ENCODE measurements at regions not wholly inside any gene's neighbourhood (a gene's known extent, or its start where the extent isn't known, plus 50 kb on each side); places are given as distances from the start of the nearest gene placed in this dataset.

GRCh38 chr1:60171801-60172200 lies 98.2 kb upstream of the C1orf87 start:
- DNase-seq (ENCODE audit: low spot score) = no peak
- no peaks in the 10 kb centered on the region for H3K9me3 Mint-ChIP-seq
- no peak overlapping the region for H3K4me3 Mint-ChIP-seq
- H3K4me1 Mint-ChIP-seq (ENCODE audit: low read depth) = no peaks in the 10 kb centered on the region
- H3K27me3 Mint-ChIP-seq (ENCODE audit: low read depth) = no peaks in the 10 kb centered on the region
- H3K36me3 Mint-ChIP-seq (ENCODE audit: low read depth) = no peaks in the 10 kb centered on the region
- H3K27ac Mint-ChIP-seq = no peak overlapping the region

- Mint-ChIP-seq H3K36me3 (ENCODE audit: low read depth) (no peaks in the 10 kb centered on the region), H3K9me3 (no peaks in the 10 kb centered on the region), H3K4me1 (ENCODE audit: low read depth) (no peaks in the 10 kb centered on the region), H3K27me3 (ENCODE audit: low read depth) (no peaks in the 10 kb centered on the region), H3K4me3 (no peak overlapping the region), H3K27ac (no peak overlapping the region)
- no peak for DNase-seq (ENCODE audit: low spot score)
Observed at GRCh38 chr1:60170709-60171108, 97.1 kb upstream of the C1orf87 start.

GRCh38 chr1:60169206-60169605 lies 95.6 kb upstream of the C1orf87 start:
- H3K4me3 Mint-ChIP-seq = no peak overlapping the region

GRCh38 chr1:60162936-60163335 lies 89.4 kb upstream of the C1orf87 start:
- Mint-ChIP-seq H3K4me3 (no peak overlapping the region), H3K27me3 (ENCODE audit: low read depth) (no peaks in the 10 kb centered on the region), H3K27ac (no peak overlapping the region), H3K9me3 (no peaks in the 10 kb centered on the region), H3K36me3 (ENCODE audit: low read depth) (no peaks in the 10 kb centered on the region), H3K4me1 (ENCODE audit: low read depth) (no peaks in the 10 kb centered on the region)
- no peak for DNase-seq (ENCODE audit: low spot score)

More at GRCh38 chr1:60169206-60169605, 95.6 kb upstream of the C1orf87 start:
- DNase-seq (ENCODE audit: low spot score) = no peak
- no peaks in the 10 kb centered on the region for H3K9me3 Mint-ChIP-seq
- no peak overlapping the region for H3K27ac Mint-ChIP-seq
- H3K4me1 Mint-ChIP-seq (ENCODE audit: low read depth) = no peaks in the 10 kb centered on the region
- no peaks in the 10 kb centered on the region for H3K36me3 Mint-ChIP-seq (ENCODE audit: low read depth)
- no peaks in the 10 kb centered on the region for H3K27me3 Mint-ChIP-seq (ENCODE audit: low read depth)

GRCh38 chr1:60160141-60160540 lies 86.6 kb upstream of the C1orf87 start:
- Mint-ChIP-seq H3K27me3 (ENCODE audit: low read depth) (no peaks in the 10 kb centered on the region), H3K36me3 (ENCODE audit: low read depth) (no peaks in the 10 kb centered on the region), H3K4me1 (ENCODE audit: low read depth) (no peaks in the 10 kb centered on the region), H3K9me3 (no peaks in the 10 kb centered on the region), H3K4me3 (no peak overlapping the region), H3K27ac (no peak overlapping the region)
- no peak for DNase-seq (ENCODE audit: low spot score)

- no peaks in the 10 kb centered on the region for H3K9me3 Mint-ChIP-seq
- H3K4me1 Mint-ChIP-seq (ENCODE audit: low read depth) = no peaks in the 10 kb centered on the region
- no peaks in the 10 kb centered on the region for H3K36me3 Mint-ChIP-seq (ENCODE audit: low read depth)
- no peak overlapping the region for H3K27ac Mint-ChIP-seq
- no peak overlapping the region for H3K4me3 Mint-ChIP-seq
- no peaks in the 10 kb centered on the region for H3K27me3 Mint-ChIP-seq (ENCODE audit: low read depth)
- DNase-seq (ENCODE audit: low spot score) = no peak
Observed at GRCh38 chr1:60156371-60156770, 82.8 kb upstream of the C1orf87 start.

- H3K4me3 Mint-ChIP-seq = no peak overlapping the region
- no peaks in the 10 kb centered on the region for H3K9me3 Mint-ChIP-seq
- no peak overlapping the region for H3K27ac Mint-ChIP-seq
- no peaks in the 10 kb centered on the region for H3K27me3 Mint-ChIP-seq (ENCODE audit: low read depth)
- no peaks in the 10 kb centered on the region for H3K4me1 Mint-ChIP-seq (ENCODE audit: low read depth)
- no peak for DNase-seq (ENCODE audit: low spot score)
- no peaks in the 10 kb centered on the region for H3K36me3 Mint-ChIP-seq (ENCODE audit: low read depth)
Observed at GRCh38 chr1:60153961-60154360, 80.4 kb upstream of the C1orf87 start.

- H3K4me1 Mint-ChIP-seq (ENCODE audit: low read depth) = no peaks in the 10 kb centered on the region
- H3K27me3 Mint-ChIP-seq (ENCODE audit: low read depth) = no peaks in the 10 kb centered on the region
- H3K36me3 Mint-ChIP-seq (ENCODE audit: low read depth) = no peaks in the 10 kb centered on the region
- DNase-seq (ENCODE audit: low spot score) = no peak
- no peak overlapping the region for H3K27ac Mint-ChIP-seq
- H3K9me3 Mint-ChIP-seq = no peaks in the 10 kb centered on the region
- no peak overlapping the region for H3K4me3 Mint-ChIP-seq
Observed at GRCh38 chr1:60152891-60153290, 79.3 kb upstream of the C1orf87 start.

- H3K4me1 Mint-ChIP-seq (ENCODE audit: low read depth) = no peaks in the 10 kb centered on the region
- no peak overlapping the region for H3K4me3 Mint-ChIP-seq
- H3K36me3 Mint-ChIP-seq (ENCODE audit: low read depth) = no peaks in the 10 kb centered on the region
- no peak overlapping the region for H3K27ac Mint-ChIP-seq
- no peaks in the 10 kb centered on the region for H3K9me3 Mint-ChIP-seq
- DNase-seq (ENCODE audit: low spot score) = no peak
- no peaks in the 10 kb centered on the region for H3K27me3 Mint-ChIP-seq (ENCODE audit: low read depth)
Observed at GRCh38 chr1:60151311-60151710, 77.7 kb upstream of the C1orf87 start.

- Mint-ChIP-seq H3K9me3 (no peaks in the 10 kb centered on the region), H3K27me3 (ENCODE audit: low read depth) (no peaks in the 10 kb centered on the region), H3K4me1 (ENCODE audit: low read depth) (no peaks in the 10 kb centered on the region), H3K27ac (no peak overlapping the region), H3K4me3 (no peak overlapping the region), H3K36me3 (ENCODE audit: low read depth) (no peaks in the 10 kb centered on the region)
- no peak for DNase-seq (ENCODE audit: low spot score)
Observed at GRCh38 chr1:60149251-60149650, 75.7 kb upstream of the C1orf87 start.

- Mint-ChIP-seq H3K4me3 (no peak overlapping the region), H3K4me1 (ENCODE audit: low read depth) (no peaks in the 10 kb centered on the region), H3K36me3 (ENCODE audit: low read depth) (no peaks in the 10 kb centered on the region), H3K9me3 (no peaks in the 10 kb centered on the region), H3K27me3 (ENCODE audit: low read depth) (no peaks in the 10 kb centered on the region), H3K27ac (no peak overlapping the region)
- no peak for DNase-seq (ENCODE audit: low spot score)
Observed at GRCh38 chr1:60146884-60147283, 73.3 kb upstream of the C1orf87 start.

GRCh38 chr1:60145771-60146170 lies 72.2 kb upstream of the C1orf87 start:
- no peaks in the 10 kb centered on the region for H3K27me3 Mint-ChIP-seq (ENCODE audit: low read depth)

GRCh38 chr1:60141743-60142142 lies 68.2 kb upstream of the C1orf87 start:
- H3K27me3 Mint-ChIP-seq (ENCODE audit: low read depth) = no peaks in the 10 kb centered on the region
- DNase-seq (ENCODE audit: low spot score) = no peak
- no peaks in the 10 kb centered on the region for H3K4me1 Mint-ChIP-seq (ENCODE audit: low read depth)
- H3K27ac Mint-ChIP-seq = no peak overlapping the region
- no peaks in the 10 kb centered on the region for H3K36me3 Mint-ChIP-seq (ENCODE audit: low read depth)
- no peak overlapping the region for H3K4me3 Mint-ChIP-seq
- H3K9me3 Mint-ChIP-seq = no peaks in the 10 kb centered on the region

More at GRCh38 chr1:60145771-60146170, 72.2 kb upstream of the C1orf87 start:
- Mint-ChIP-seq H3K4me3 (no peak overlapping the region), H3K36me3 (ENCODE audit: low read depth) (no peaks in the 10 kb centered on the region), H3K4me1 (ENCODE audit: low read depth) (no peaks in the 10 kb centered on the region), H3K9me3 (no peaks in the 10 kb centered on the region), H3K27ac (no peak overlapping the region)
- no peak for DNase-seq (ENCODE audit: low spot score)

- no peaks in the 10 kb centered on the region for H3K36me3 Mint-ChIP-seq (ENCODE audit: low read depth)
- H3K27ac Mint-ChIP-seq = no peak overlapping the region
- no peak for DNase-seq (ENCODE audit: low spot score)
- H3K4me3 Mint-ChIP-seq = no peak overlapping the region
- no peaks in the 10 kb centered on the region for H3K9me3 Mint-ChIP-seq
- no peaks in the 10 kb centered on the region for H3K27me3 Mint-ChIP-seq (ENCODE audit: low read depth)
- no peaks in the 10 kb centered on the region for H3K4me1 Mint-ChIP-seq (ENCODE audit: low read depth)
Observed at GRCh38 chr1:60141276-60141675, 67.7 kb upstream of the C1orf87 start.

GRCh38 chr1:60137406-60137805 lies 63.8 kb upstream of the C1orf87 start:
- Mint-ChIP-seq H3K9me3 (no peaks in the 10 kb centered on the region), H3K36me3 (ENCODE audit: low read depth) (no peaks in the 10 kb centered on the region), H3K4me1 (ENCODE audit: low read depth) (peaks cover 7% of the 10 kb centered on the region), H3K4me3 (no peak overlapping the region), H3K27ac (no peak overlapping the region), H3K27me3 (ENCODE audit: low read depth) (no peaks in the 10 kb centered on the region)
- DNase-seq (ENCODE audit: low spot score) = no peak

Measured in T-helper 2 cell treated with Interferon-gamma antibody and Interleukin-4, amounts not matched to agents 5 μg/mL and 100 μg/mL, for 36 hours (primary cell).